Pancreas (tissue), 10 donors: ENCODE measurements at regions not wholly inside any gene's neighbourhood (a gene's known extent, or its start where the extent isn't known, plus 50 kb on each side); places are given as distances from the start of the nearest gene placed in this dataset.

Experiments used
- ATAC-seq, 4 donors: fragments of 200-7000 bp; cut with Tn5 transposase; one replicate each; pipeline versions ENCODE4 v1.8.0 to v1.9.1; 2020; ENCODE audit warnings: mild to moderate bottlenecking in 4 of 4, moderate library complexity in 4 of 4
- DNase-seq, 6 donors: peaks; one replicate each; pipeline ENCODE4 v3.0.0-alpha.2; 2020
- FAIRE-seq: peaks from 2 replicates; lab custom pipeline; 2012; peaks lifted over from hg19 to GRCh38; lab: Jason Lieb, UNC
- H3K27ac ChIP-seq, 4 donors: fragments of 200-600 bp; sonication (generic); 1 replicate in 3 of 4; 2 replicates in 1 of 4; pipeline versions ENCODE4 v1.5.0 to v1.8.0; 2020
- H3K27me3 ChIP-seq, 4 donors: fragments of 200-600 bp; one replicate each; pipeline ENCODE4 v1.8.0; 2021
- H3K36me3 ChIP-seq, 3 donors: fragments of 200-600 bp; sonication (generic) in 1 of 3; one replicate each; pipeline versions ENCODE4 v1.5.0 to v1.8.0; 2020 to 2021
- H3K4me1 ChIP-seq, 3 donors: fragments of 200-600 bp; one replicate each; pipeline ENCODE4 v1.8.0; 2021
- H3K4me3 ChIP-seq, 4 donors: fragments of 200-600 bp; sonication (generic) in 2 of 4; one replicate each; pipeline versions ENCODE4 v1.5.0 to v1.8.0; 2020 to 2021
- H3K9me3 ChIP-seq, 4 donors: fragments of 200-600 bp; one replicate each; pipeline ENCODE4 v1.8.0; 2021
- WGBS, 2 donors: extraction: QIAGEN DNeasy Blood & Tissue Kit; methylation state at CpG; one replicate each; pipeline ENCODE4 v1.1.7; 2013; 5-methylcytosine and 5-hydroxymethylcytosine counted together
- intact Hi-C, 3 donors: fragments of 100-400 bp; cut with DNase I; formaldehyde crosslinking; loops; one replicate each; pipeline versions ENCODE4 v1.11.1 to v1.14.2; 2022
- TF ChIP-seq, protein P1 (sequence below), 4 donors: fragments of 200-600 bp; sonication (generic) in 3 of 4; IDR thresholded peaks; one replicate each; pipeline versions ENCODE4 v1.5.0 to v1.8.0; 2021; ENCODE audit warnings: antibody characterized with exemption in 4 of 4
- donor health status: healthy with polysubstance abuse.
- donor health status: DM: no; HTN: no; CAD: no; lungs with moderate emphysema.
- donor health status: DM: no; HTN: no; CAD: no.
- donor health status: control.
- donor health status: control.
- donor health status: Bipolar disorder and iron deficiency.
- donor health status: DM: yes; HTN: yes; CAD: no.
- donor health status: DM: no; HTN: no; CAD: no.
- donor health status: DM: no; HTN: no; CAD: no.
- donor health status: DM: yes; HTN: yes; CAD: no.

DNA sequence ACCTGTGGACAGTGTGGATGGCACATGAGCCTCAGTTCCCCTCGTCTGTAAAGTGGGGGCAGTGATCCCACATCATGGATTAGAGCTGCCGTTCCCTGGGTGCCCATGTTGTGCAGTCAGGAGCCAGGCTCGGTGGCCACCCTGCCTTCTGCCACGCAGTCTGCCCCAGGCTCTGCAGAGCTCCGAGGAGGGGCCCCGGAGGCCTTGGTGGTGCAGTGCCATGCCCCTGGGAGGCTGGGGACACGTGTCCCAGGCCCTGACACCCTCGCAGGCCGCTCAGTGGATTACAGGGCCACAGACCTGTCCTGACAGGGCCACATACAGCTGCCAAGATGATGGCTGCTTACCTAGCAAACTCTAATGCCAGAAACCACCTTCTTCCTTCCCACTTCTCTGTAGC is 59.7 kb upstream of the ZNF469 start:
- WGBS, 2 donors, result 78 to 83% methylated on average over 9 of the region's 9 CpGs
- FAIRE-seq, result no peak
- no peaks in the 10 kb centered on the region for H3K9me3 ChIP-seq
- H3K27me3 ChIP-seq, result no peaks in the 10 kb centered on the region
- H3K4me1 ChIP-seq, result no peaks in the 10 kb centered on the region
- H3K27ac ChIP-seq, result no peak overlapping the region
- peak in 1 of 6 donors; percentile 36 for DNase-seq
- no peak for ATAC-seq
- intact Hi-C loops, result no loop called here
- no peaks in the 10 kb centered on the region for H3K36me3 ChIP-seq
- TF ChIP-seq, protein P1, sequence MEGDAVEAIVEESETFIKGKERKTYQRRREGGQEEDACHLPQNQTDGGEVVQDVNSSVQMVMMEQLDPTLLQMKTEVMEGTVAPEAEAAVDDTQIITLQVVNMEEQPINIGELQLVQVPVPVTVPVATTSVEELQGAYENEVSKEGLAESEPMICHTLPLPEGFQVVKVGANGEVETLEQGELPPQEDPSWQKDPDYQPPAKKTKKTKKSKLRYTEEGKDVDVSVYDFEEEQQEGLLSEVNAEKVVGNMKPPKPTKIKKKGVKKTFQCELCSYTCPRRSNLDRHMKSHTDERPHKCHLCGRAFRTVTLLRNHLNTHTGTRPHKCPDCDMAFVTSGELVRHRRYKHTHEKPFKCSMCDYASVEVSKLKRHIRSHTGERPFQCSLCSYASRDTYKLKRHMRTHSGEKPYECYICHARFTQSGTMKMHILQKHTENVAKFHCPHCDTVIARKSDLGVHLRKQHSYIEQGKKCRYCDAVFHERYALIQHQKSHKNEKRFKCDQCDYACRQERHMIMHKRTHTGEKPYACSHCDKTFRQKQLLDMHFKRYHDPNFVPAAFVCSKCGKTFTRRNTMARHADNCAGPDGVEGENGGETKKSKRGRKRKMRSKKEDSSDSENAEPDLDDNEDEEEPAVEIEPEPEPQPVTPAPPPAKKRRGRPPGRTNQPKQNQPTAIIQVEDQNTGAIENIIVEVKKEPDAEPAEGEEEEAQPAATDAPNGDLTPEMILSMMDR (IDR thresholded peaks at IDR 0.05), result no peak
- no peak overlapping the region for H3K4me3 ChIP-seq

- Histone ChIP-seq H3K4me1 (no peaks in the 10 kb centered on the region), H3K4me3 (no peak overlapping the region), H3K36me3 (no peaks in the 10 kb centered on the region), H3K27me3 (no peaks in the 10 kb centered on the region), H3K9me3 (no peaks in the 10 kb centered on the region), H3K27ac (no peak overlapping the region)
- FAIRE-seq, result no peak
- peak in 1 of 6 donors; percentile 28 for DNase-seq
- intact Hi-C loops, result no loop called here
- 93 to 95% methylated on average over 15 of the region's 15 CpGs for WGBS, 2 donors
- no peak for ATAC-seq
- TF ChIP-seq, protein P1 (IDR thresholded peaks at IDR 0.05), result no peak
Measured at GRCh38 chr16:88323546-88324330, 59.0 kb upstream of the ZNF469 start.

- DNase-seq, result peak in 1 of 6 donors; percentile 44
- no peak overlapping the region for H3K4me3 ChIP-seq
- H3K9me3 ChIP-seq, result no peaks in the 10 kb centered on the region
- no peaks in the 10 kb centered on the region for H3K4me1 ChIP-seq
- TF ChIP-seq, protein P1 (IDR thresholded peaks at IDR 0.05), result no peak
- no peaks in the 10 kb centered on the region for H3K27me3 ChIP-seq
- FAIRE-seq, result no peak
- no peak overlapping the region for H3K27ac ChIP-seq
- no peak for ATAC-seq
- intact Hi-C loops, result no loop called here
- WGBS, 2 donors, result 70 to 91% methylated on average over 15 of the region's 15 CpGs
- H3K36me3 ChIP-seq, result no peaks in the 10 kb centered on the region
Measured at GRCh38 chr16:88325087-88325750, 57.5 kb upstream of the ZNF469 start.

GRCh38 chr16:88325976-88326375 is 56.8 kb upstream of the ZNF469 start:
- TF ChIP-seq, protein P1 (IDR thresholded peaks at IDR 0.05), result no peak
- peak in 1 of 6 donors; percentile 38 for DNase-seq
- no peaks in the 10 kb centered on the region for H3K27me3 ChIP-seq
- H3K4me3 ChIP-seq, result no peak overlapping the region
- H3K36me3 ChIP-seq, result no peaks in the 10 kb centered on the region
- 80 to 95% methylated on average over 3 of the region's 3 CpGs for whole genome bisulfite sequencing, 2 donors
- ATAC-seq, result no peak
- intact Hi-C loops, result no loop called here
- no peak for FAIRE-seq
- H3K27ac ChIP-seq, result no peak overlapping the region
- no peaks in the 10 kb centered on the region for H3K4me1 ChIP-seq
- H3K9me3 ChIP-seq, result no peaks in the 10 kb centered on the region
